Heart left ventricle (tissue), 13 donors: ENCODE measurements at regions not wholly inside any gene's neighbourhood (a gene's known extent, or its start where the extent isn't known, plus 50 kb on each side); places are given as distances from the start of the nearest gene placed in this dataset.
"Not testable (repeated sequence)": the region's sequence is repeated elsewhere in the genome, so short reads cannot be mapped to it uniquely, and the experiment has no call there.

ENCODE experiments used
- POLR2A ChIP-seq, 2 donors: fragments of 450-650 bp; IDR thresholded peaks; one replicate each; pipeline ENCODE4 v1.6.1; 2017; ENCODE audit warnings: antibody characterized with exemption in 2 of 2, mild to moderate bottlenecking in 2 of 2, moderate library complexity in 2 of 2
- TF ChIP-seq, protein P1 (sequence below), 12 donors: fragments of 200-600 bp; sonication (generic) in 4 of 12; IDR thresholded peaks; one replicate each; pipeline versions ENCODE4 v1.5.0 to v1.8.0; 2018 to 2022; ENCODE audit warnings: antibody characterized with exemption in 12 of 12, mild to moderate bottlenecking in 5 of 12
- donor health status: ischemic (EF 13 %, LVEDD 7.1; RV severe dilation, severe dysfunction).
- donor health status: DM: no; HTN: yes; CAD: no.
- donor health status: DM: no; HTN: no; CAD: no.
- donor health status: ischemic (EF 25% LVEDD 6.9; RV normal size, moderate dysfunction).
- donor health status: ischemic (EF 25% LVEDD 5.7; RV mildly dilated, moderate dysfunction).
- donor health status: ischemic (EF 35%, LVEDD 5.7; RV mildly dilated, moderate dysfunction).
- donor health status: nonischemic (EF 11% LVEDD 7.7; RV severe dilation, severe dysfunction).
- donor health status: DM: yes; HTN: yes; CAD: no.
- donor health status: PGD.
- donor health status: ischemic (EF 29% LVEDD 5.4; RV normal size, mild dysfunction).
- donor health status: nonischemic (EF 23%, LVEDD 6.1; RV moderate dilation, normal function).

DNA sequence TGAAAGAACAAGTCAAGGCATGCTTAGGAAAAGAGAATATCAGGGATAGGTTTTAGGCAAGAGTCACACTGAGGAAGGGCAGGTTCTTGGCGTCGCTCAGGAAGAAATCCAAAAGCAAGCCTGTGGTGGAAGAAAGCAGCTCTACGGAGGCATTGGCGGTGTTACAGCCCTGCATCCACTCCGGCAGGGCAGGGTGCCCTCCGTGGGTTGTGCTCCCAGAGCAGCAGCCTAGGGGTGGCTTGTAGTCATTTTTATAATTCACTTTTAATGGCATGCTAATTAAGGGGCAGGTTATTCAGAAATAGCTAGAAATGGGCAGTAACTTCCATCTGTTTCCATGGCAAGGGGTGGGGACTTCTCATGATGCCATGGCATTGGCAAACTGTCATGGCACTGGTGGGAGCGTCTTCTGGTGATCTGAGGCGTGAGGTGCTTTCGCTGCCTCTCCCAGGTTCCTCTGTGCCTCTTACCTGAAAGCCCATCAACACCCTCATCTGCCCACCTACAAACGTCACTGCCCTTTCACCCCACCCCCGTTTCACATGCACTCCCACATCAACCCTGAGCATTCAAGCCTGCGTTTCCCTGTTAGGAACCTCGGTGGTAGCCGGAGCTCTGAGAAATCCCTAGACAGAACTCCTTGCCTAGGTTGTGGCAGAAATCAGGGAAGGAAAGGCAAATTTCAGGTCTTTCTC lies 1763.8 kb upstream of the TPTE start:
- TF ChIP-seq POLR2A (IDR thresholded peaks at IDR 0.05): not testable (repeated sequence)
- TF ChIP-seq, protein P1, sequence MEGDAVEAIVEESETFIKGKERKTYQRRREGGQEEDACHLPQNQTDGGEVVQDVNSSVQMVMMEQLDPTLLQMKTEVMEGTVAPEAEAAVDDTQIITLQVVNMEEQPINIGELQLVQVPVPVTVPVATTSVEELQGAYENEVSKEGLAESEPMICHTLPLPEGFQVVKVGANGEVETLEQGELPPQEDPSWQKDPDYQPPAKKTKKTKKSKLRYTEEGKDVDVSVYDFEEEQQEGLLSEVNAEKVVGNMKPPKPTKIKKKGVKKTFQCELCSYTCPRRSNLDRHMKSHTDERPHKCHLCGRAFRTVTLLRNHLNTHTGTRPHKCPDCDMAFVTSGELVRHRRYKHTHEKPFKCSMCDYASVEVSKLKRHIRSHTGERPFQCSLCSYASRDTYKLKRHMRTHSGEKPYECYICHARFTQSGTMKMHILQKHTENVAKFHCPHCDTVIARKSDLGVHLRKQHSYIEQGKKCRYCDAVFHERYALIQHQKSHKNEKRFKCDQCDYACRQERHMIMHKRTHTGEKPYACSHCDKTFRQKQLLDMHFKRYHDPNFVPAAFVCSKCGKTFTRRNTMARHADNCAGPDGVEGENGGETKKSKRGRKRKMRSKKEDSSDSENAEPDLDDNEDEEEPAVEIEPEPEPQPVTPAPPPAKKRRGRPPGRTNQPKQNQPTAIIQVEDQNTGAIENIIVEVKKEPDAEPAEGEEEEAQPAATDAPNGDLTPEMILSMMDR (IDR thresholded peaks at IDR 0.05): not testable (repeated sequence)
